Osteocyte (in vitro differentiated cells): ENCODE measurements at regions not wholly inside any gene's neighbourhood (a gene's known extent, or its start where the extent isn't known, plus 50 kb on each side); places are given as distances from the start of the nearest gene placed in this dataset.

Source experiments
- DNase-seq: peaks from one replicate; pipeline ENCODE4 v3.0.0; 2021; ENCODE audit warnings: mixed read lengths; ENCODE audit not compliant: unreplicated experiment; ENCODE audit errors: extremely low spot score
- H3K27ac Mint-ChIP-seq: one replicate; pipeline ENCODE4 v1.8.0; 2021; ENCODE audit warnings: mild to moderate bottlenecking, mixed read lengths; ENCODE audit not compliant: unreplicated experiment
- H3K27me3 Mint-ChIP-seq: one replicate; pipeline ENCODE4 v1.8.0; 2021; ENCODE audit warnings: mixed read lengths; ENCODE audit not compliant: unreplicated experiment
- H3K36me3 Mint-ChIP-seq: one replicate; pipeline ENCODE4 v1.8.0; 2021; ENCODE audit warnings: mixed read lengths; ENCODE audit not compliant: unreplicated experiment
- H3K4me1 Mint-ChIP-seq: one replicate; pipeline ENCODE4 v1.8.0; 2021; ENCODE audit warnings: mixed read lengths; ENCODE audit not compliant: unreplicated experiment
- H3K4me3 Mint-ChIP-seq: one replicate; pipeline ENCODE4 v1.8.0; 2021; ENCODE audit warnings: mild to moderate bottlenecking, moderate library complexity, mixed read lengths; ENCODE audit not compliant: unreplicated experiment
- H3K9me3 Mint-ChIP-seq: one replicate; pipeline ENCODE4 v1.8.0; 2021; ENCODE audit warnings: mixed read lengths; ENCODE audit not compliant: unreplicated experiment
- TF ChIP-seq, protein P1 (sequence below): fragments of 200-600 bp; sonication (generic); IDR thresholded peaks from 2 replicates; pipeline ENCODE4 v1.5.0; 2021; ENCODE audit warnings: antibody characterized with exemption, mild to moderate bottlenecking, moderate library complexity

DNA sequence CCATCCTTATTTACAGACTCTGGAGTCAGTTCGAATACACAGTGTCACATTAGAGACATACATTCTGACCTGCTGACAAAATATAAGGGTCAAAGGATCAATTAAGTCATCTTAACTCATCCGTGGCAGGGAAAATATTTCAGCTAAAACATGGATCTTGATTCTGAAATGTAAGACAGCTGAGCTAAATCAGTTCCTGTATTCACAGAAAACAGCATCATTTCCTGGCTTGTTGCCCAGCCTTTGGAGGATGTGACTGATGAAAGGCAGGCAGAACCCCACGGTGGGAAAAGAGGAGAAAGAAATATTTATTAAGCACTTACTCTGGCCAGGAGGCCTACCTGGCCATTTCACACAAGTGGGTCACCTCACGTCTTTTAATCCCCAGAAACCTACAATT is 101.9 kb downstream of the GAS2L3 start:
- no peak for DNase-seq
- peaks cover 22% of the 10 kb centered on the region for H3K27me3 Mint-ChIP-seq
- H3K36me3 Mint-ChIP-seq, result no peaks in the 10 kb centered on the region
- no peaks in the 10 kb centered on the region for H3K9me3 Mint-ChIP-seq
- no peak overlapping the region for H3K4me3 Mint-ChIP-seq
- TF ChIP-seq, protein P1, sequence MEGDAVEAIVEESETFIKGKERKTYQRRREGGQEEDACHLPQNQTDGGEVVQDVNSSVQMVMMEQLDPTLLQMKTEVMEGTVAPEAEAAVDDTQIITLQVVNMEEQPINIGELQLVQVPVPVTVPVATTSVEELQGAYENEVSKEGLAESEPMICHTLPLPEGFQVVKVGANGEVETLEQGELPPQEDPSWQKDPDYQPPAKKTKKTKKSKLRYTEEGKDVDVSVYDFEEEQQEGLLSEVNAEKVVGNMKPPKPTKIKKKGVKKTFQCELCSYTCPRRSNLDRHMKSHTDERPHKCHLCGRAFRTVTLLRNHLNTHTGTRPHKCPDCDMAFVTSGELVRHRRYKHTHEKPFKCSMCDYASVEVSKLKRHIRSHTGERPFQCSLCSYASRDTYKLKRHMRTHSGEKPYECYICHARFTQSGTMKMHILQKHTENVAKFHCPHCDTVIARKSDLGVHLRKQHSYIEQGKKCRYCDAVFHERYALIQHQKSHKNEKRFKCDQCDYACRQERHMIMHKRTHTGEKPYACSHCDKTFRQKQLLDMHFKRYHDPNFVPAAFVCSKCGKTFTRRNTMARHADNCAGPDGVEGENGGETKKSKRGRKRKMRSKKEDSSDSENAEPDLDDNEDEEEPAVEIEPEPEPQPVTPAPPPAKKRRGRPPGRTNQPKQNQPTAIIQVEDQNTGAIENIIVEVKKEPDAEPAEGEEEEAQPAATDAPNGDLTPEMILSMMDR, result no peak
- H3K27ac Mint-ChIP-seq, result no peak overlapping the region
- no peaks in the 10 kb centered on the region for H3K4me1 Mint-ChIP-seq

DNA sequence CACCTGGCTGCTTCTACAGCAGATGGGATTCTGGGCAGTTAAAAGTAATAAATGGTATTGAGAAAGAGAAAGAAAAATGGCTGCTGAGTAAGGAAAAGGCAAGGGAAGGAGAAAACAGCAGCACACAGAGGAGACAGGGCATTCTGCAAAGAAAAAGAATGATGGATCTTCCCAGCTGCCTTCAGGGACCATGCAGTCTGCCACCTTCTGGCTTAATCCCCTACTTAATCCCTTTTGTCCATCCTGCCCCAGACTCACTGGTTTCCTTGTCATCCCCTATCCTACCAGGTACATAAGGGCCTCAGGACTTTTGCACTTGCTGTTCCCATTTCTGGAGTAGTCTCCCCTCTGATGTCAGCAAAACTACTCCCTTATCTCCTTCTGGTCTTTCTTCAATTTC is 107.6 kb downstream of the GAS2L3 start:
- TF ChIP-seq, protein P1, result no peak
- Mint-ChIP-seq H3K27me3 (peaks cover 19% of the 10 kb centered on the region), H3K9me3 (peaks cover 3% of the 10 kb centered on the region), H3K27ac (no peak overlapping the region), H3K36me3 (no peaks in the 10 kb centered on the region), H3K4me3 (no peak overlapping the region), H3K4me1 (no peaks in the 10 kb centered on the region)
- no peak for DNase-seq

DNA sequence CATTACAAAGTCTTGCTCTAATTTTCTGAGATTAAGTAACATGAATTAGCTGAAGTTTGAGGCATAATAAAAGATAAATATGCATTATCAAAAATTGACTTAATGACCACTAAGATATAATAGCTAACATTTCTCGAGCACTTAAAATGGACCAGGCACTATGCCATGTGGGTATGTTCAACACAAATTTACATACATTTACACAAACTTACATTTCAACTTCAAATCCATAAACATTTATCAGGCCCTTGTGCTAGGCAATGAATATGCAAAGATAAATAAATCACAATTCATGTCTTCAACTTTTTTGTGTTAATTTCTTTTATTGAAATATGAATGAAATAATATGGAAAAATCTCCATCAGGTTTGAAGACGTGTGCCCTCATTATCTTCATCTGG is 108.7 kb downstream of the GAS2L3 start:
- H3K27ac Mint-ChIP-seq, result no peak overlapping the region
- H3K36me3 Mint-ChIP-seq, result no peaks in the 10 kb centered on the region
- DNase-seq, result no peak
- peaks cover 19% of the 10 kb centered on the region for H3K27me3 Mint-ChIP-seq
- H3K4me3 Mint-ChIP-seq, result no peak overlapping the region
- H3K4me1 Mint-ChIP-seq, result no peaks in the 10 kb centered on the region
- peaks cover 6% of the 10 kb centered on the region for H3K9me3 Mint-ChIP-seq
- TF ChIP-seq, protein P1, result no peak

DNA sequence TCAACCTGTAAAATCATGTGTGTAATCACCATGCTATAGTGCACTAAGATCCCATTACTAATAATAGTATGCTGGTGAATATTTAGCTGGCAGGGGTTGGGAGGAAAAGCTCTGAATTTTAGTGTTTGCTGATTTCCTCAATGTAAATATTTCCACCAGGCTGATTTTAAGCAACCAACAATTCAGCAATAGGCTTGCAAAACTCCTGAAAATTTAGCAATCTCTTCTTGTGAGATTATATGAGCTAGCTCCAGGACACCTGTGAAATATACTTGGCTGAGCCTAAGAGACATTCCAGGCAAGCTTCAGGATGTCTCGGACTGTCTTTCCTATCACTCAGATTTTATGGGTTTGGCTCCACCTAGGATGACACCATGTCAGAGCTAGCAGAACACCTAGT is 106.9 kb upstream of the ANO4 start:
- TF ChIP-seq, protein P1, result no peak
- Mint-ChIP-seq H3K27me3 (peaks cover 15% of the 10 kb centered on the region), H3K36me3 (no peaks in the 10 kb centered on the region), H3K27ac (no peak overlapping the region), H3K9me3 (peaks cover 6% of the 10 kb centered on the region), H3K4me1 (no peaks in the 10 kb centered on the region), H3K4me3 (no peak overlapping the region)
- no peak for DNase-seq

DNA sequence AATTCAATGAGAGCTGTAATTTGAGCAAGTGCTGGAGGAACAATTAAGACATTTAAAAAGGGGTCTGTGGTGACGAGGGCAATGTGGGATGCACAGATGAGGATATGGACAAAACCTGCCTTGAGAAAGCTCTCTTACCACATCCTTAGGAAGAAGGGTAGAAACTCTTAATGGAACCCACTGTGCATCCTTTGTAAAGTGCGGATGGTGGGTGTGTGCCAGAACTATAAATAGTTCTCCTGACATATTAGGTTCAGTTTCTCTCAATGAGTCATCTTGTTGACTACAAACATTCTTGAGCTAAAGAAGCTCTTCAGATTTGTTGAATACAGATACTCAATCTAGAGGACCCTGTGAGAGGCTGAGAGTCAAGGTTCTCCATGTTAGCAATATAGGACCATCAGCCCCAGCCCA is 106.1 kb upstream of the ANO4 start:
- peaks cover 6% of the 10 kb centered on the region for H3K9me3 Mint-ChIP-seq
- TF ChIP-seq, protein P1, result no peak
- peaks cover 13% of the 10 kb centered on the region for H3K27me3 Mint-ChIP-seq
- H3K27ac Mint-ChIP-seq, result no peak overlapping the region
- no peak overlapping the region for H3K4me3 Mint-ChIP-seq
- no peaks in the 10 kb centered on the region for H3K4me1 Mint-ChIP-seq
- no peaks in the 10 kb centered on the region for H3K36me3 Mint-ChIP-seq
- no peak for DNase-seq
